GM21390 (cell line): ENCODE measurements at regions not wholly inside any gene's neighbourhood (a gene's known extent, or its start where the extent isn't known, plus 50 kb on each side); places are given as distances from the start of the nearest gene placed in this dataset.

Experiments used
- ATAC-seq: cut with Tn5 transposase; IDR thresholded peaks from one replicate; pipeline ENCODE4 v1.9.1; 2021; ENCODE audit not compliant: unreplicated experiment

DNA sequence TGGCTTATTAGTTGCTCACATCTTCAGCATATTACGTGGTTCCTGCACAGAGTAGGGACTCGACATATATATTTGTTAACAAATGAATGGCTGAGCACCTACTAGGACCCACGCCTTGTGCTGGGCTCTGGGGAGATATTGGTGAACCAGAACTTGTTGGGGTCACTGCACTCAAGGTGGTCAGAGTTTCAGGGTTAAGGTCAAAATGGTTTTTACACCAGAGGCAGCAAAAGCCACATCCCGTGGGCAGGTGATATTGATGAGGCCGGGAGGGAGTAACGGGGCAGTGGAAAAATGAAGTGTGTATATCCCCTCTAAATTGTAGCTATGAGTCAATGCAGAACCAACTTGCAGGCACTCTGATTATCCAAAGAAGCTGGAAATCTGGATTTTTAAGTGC, 136.5 kb upstream of the KLF4 start:
- no peak for ATAC-seq

DNA sequence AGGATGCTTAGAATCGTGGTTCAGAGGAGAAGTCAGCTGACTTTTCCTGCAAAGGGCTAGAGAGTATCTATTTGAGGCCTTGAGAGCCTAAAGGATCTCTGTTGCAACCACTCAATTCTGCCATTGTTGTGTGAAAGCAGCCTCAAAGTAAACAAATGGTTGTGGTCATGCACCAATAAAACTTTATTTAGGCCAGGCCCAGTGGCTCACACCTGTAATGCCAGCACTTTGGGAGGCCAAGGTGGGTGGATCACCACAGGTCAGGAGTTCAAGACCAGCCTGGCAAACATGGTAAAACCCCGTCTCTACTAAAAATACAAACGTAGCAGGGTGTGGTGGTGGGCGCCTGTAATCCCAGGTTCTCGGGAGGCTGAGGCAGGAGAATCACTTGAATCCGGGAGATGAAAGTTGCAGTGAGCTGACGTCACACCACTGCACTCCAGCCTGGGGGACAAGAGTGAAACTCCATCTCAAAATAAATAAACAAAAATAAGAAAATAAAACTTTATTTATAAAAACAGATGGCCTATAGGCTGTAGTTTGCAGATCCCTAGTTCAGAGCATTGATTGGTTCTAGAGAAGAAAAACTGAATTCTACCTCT, 135.9 kb upstream of the KLF4 start:
- no peak for ATAC-seq

DNA sequence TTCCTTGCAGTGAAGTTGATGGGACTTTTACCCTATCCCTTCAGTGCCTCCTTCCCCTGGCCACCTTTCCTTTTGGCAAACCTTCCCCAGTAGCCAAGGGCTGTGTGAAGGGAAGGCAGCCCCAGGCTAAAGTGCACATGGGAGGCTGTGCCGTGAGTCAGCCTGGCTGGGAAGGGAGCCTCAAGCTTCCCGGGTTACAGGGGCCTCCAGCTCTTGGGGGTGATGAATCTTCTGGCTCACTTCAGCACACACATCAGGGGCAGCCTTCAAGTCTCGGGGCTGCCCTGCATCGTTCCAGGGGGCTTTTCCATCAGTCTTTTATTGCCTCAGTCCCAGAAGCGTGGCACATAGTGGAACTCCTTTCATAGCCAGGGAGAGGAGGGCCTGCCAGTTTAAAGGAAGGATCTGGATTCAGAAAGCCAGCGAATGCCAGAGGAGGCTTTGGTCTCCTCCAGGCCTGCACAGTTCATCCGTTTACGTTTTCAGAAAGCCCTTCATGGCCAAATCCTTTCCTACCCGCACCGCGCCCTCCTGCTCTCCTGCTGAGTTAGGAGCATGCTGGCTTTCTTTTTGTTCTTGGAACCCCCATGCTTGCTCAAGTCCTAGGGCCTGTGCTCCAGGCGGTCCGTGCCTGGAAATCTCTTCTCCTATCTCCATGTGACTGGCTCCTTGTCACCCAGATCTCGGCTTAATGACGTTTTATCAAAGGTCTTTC, 134.8 kb upstream of the KLF4 start:
- no peak for ATAC-seq

DNA sequence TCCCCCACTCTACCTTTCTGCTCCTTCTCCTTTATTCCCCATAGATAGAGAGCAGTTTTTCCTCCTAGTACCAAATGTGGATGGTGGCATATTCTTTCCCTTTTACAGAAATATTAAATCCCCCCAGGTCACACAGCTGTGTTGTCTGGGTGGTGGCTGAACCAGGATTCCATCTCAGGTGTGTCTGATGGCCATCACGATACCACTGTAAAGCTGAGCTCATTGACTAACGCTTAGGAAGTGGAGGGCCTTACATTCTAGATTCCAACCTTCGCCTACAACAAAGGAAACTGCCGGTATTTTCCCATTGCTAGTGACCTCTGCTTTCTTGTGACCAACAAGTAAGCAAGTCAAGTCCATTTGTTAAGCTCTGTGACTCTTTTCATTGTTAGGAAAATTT, 131.9 kb upstream of the KLF4 start:
- ATAC-seq: no peak

DNA sequence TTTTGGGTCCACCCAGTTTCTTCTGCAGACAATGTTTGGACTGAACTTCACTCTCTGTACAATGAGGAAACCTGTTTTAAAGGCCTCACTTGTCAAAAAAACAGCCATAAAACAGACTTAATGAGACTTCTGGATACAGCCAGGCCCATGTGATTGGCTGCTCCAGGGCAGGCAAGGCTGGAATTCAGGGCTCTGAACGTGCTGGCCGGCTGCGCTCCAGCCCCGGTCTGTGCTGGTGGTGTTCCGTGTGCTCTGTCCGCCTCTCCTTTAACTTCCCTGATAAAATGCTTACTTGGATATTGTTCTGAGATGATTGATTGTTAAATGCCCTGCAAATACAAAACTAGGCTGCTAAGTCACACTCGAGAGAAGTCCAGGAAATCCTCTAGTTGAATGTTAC, 131.2 kb upstream of the KLF4 start:
- no peak for ATAC-seq

DNA sequence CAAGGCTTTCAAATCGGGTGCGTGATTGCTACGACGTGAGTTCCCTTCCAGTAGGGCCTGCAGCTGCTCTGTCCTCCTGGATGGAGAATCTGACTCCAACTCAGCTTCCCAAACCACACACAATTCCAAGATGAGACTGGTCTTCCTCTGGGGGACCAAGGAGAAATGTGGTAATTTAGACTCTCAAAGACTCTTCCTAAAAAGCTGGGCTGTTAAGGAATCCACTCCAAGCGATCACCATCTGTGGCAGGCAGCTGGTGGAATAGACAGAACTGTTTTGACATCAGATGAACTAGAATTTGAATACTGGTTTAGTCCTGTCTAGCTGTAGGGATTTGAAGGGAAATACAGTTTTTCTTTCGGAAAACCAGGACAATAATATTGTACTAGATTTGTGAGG, 130.7 kb upstream of the KLF4 start:
- ATAC-seq: no peak

DNA sequence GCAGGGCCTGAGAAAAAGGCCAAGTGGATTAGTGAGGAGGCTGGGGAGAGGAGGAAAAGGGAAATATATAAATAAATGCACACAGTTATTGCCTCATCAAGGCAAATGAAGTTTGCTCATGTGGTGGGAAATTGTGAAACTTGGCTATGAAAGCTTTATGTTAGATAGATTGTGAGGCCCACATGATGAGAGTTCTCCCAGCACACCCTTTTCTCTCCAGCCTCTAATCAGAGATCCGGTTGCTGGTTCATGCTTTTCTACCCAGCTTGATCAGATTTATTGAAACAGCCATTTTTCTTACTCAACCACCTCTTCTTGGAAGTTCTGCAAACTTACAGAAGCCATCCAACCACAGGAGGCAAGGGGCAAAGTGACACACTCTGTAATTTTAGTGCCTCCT, 125.8 kb upstream of the KLF4 start:
- no peak for ATAC-seq

DNA sequence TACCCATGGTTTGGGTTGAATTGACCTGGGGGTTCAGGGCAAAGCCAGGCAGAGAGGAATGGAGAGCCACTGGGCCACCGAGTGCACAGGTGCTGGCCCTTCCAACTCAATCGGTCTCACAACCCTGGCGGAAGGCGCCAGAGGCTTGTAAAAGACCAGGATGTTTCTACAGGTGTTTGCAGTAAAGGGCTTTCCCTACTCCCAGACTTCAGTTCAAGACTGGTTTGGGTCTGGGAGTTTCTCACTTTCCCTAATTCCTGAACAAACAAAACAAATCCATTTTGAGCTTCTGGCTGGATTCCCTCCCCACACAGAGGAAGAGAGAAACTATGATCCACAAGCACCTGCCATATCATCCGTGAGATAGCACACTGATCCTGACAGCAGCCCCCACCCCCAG, 125.2 kb upstream of the KLF4 start:
- ATAC-seq: no peak

DNA sequence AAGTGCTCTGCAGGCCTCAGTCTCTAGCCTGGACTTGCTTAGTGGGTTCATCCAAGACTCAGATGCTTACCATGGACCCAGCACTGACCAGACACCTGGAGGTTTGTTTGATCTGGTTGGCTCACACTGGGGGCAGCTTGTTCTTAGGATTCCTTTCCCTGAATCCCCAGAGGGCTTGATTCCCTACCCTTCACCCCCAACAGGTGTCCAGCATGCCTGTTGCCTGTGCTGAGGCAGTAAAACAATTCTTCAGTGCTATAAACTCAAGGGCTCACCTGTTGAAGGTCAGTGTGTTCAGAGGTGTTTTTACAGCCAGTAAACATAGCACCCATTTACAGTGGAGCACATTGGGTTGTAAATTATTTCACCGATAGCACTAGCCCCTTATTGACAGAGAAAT, 123.8 kb upstream of the KLF4 start:
- ATAC-seq: no peak

DNA sequence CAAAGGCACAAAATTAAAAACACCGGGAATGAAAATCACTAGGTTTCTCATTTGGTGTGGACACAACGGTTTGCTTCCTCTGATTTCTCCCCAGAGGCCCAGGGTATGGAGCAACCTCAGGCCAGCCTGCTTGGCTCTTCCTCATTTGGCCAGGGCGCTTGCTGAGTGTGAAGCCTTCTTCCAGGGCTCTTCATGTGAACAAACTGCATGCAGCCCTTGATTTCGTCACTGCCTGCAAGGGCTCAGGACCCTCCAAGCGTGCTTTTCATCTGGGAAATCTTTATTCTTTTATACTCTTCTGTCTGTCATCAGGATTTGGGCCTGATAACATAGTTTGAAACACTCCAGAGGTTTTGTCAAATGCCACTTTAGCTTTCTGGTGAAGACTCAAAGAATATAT, 122.6 kb upstream of the KLF4 start:
- no peak for ATAC-seq

DNA sequence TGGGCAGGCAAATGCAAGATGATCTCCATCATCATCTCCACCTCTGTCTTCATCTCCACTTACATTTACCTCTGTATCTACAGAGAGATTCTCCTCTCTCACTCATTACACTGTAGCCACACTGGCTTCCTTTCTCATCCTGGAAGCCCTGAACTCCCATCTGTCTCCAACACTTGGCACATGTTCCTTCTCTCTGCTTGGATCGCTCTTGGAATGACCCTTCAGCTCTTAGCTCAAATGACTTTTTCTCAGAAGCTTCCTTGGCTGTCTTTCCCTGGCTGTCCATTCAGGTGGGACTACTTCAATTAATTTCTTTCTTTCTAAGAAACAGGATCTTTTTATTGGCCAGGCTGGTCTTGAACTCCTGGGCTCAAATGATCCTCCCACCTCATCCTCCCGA, 120.0 kb upstream of the KLF4 start:
- ATAC-seq: no peak

DNA sequence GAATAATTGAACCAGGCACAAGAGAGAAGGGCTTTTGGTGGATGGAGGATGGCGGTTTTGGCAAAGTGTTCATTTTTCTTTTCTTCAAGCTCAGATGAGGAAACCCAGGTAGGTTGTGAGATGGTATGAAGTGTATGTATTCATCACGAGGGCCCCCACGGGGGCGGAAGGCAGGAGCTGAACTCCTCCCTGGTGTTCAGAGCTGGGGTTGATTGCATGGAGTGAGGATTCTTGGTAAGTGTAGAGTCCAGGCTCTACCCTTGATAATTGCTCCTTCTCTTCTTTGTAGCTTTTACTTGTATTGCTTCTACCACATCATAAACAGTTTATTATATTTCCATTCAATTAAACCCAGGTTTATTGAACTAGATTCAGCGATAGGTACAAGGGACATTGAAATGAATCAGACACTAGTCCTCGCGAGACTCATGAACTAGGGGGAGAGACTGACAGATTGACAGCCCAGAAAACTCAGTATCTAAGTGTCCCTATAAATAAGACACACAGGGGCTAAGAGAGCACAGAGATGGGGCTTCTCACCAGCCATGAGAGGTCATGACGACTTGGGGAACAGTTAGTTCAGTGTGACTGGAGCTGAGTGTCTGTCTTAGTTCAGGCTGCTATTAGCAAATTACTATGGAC, 116.7 kb upstream of the KLF4 start:
- no peak for ATAC-seq

DNA sequence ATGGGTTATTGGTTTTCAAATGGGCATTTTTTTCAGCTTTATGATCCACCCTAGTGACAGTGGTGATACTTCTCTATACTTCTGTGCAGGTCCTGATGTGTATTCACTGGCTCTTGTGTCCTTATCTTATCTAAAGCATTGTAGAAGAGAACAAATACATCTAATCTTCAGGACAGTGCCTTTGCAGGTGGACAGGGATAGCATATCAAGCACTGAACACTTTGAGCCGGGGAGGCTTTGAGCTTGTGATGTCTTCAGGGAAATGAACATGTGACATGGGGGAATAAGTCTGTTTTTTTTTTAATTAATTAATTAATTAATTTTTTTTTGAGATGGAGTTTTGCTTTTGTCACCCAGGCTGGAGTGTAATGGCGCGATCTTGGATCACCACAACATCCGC, 115.5 kb upstream of the KLF4 start:
- ATAC-seq: no peak

DNA sequence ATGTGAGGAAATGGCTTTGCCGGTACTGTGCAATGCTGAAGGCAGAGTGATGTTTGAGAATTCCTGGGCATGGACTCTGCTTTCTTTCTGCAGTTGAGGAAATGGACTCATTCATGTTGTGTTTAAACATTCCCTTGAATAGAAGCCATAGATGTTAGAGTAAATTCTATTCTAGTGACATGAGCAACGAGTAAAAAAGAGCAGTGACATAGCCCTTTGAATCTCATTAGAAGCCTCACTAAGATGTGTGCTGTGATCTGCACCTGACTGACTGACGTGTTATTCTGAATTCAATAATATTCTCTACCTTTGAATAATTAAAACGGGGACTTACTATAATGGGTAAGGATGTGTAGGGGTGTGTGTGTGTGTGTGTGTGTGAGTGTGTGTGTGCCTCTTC, 113.7 kb upstream of the KLF4 start:
- ATAC-seq: no peak

DNA sequence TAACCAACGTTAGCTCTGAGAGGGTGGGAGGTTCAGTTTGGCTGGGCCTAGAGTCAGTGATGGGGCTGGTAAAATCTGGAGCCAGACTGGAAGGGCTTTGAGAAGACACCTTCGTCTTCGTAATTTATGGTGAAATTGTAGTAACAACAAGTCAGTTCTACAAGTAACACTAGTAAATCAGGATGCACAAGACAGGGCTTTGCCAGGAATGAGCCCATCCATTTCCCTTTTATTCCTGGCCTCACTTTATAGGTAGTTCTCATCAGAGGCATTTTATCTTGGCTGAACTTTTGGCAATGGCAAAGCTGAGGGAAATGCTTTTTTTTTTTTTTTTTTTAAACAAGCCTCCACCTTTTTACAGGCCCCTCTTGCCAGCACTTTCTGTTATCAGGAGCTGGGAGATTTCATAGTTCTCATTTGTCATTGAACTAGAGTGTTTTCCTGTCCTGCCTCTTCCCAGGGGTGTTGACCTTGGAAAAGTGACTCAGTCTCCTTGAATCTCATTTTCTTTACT, 110.5 kb upstream of the KLF4 start:
- ATAC-seq: no peak

DNA sequence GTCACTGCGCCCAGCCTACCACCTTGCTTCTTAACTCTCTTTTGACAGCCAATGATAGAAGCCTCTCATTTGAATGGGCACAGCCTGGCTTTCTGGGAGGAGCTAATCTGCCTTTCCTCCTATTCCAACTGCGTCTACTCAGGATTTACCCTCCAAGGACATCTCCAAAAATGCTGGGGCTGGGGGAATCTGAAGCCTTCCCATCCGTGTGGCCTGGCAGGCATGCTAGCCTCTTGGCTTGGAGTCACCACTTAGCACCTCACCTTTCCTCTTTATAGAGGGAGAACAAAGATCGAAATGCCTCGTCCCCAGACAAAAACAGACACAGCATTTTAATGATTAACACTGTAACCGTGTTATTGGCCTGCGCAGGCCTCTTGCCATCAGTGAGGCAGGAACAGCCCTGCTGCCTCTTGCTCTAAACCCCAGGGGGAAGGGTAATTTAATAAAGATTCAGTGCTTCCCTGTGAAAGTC, 108.2 kb upstream of the KLF4 start:
- no peak for ATAC-seq

DNA sequence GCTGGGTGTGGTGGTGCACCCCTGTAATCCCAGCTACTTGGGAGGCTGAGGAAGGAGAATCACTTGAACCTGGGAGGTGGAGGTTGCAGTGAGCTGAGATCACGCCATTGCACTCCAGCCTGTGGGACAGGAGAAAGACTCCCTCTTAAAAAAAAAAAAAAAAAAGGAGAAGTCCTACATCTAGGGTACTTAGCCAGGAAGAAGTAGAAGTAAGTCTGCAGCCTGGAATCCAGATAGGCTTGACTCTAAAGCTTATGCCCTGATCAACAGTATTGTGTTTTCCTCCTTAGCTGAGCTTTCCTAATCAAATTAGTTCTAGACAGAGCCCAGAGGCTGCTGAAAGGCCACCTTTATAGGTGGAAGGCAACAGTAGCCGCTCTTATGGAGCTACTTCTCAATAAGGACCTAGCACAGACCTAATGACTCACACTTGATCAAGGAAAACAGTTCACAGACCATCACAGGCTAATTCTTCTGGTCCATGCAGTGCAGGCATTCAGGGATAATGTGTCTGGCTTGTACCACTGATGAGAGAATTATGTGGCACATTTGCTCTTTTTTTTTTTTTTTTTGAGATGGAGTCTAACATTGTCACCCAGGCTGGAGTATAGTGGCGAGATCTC, 105.5 kb upstream of the KLF4 start:
- no peak for ATAC-seq

DNA sequence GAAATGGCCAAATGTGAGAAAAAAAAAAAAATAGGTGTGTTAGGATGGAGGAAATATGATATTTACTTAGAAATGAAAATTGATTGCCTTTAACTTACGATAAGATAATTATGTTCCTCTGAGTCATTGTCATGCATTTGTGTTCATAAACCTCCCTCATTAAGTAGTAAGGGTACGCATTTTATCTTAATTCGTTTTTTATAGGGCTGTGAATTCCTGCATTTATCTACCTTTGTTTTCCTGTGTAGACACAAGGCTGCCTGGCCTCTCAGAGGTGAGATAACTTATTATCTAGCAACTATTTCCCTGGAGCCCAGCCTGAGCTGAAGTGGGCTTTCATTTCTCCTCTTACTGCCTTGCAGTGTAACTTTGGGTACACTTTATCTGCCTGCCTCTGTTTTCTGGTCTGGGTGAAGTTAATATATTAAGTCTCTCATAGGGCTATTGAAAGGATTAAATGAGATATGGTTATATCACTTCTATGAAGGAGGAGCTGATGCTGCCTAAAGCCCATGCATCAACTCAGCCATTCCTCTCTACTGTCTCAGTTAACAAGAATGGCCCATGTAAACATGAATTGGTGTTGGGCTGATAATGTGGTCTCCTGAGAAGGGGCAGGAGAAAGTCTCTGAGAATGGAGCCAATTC, 103.8 kb upstream of the KLF4 start:
- ATAC-seq: no peak

DNA sequence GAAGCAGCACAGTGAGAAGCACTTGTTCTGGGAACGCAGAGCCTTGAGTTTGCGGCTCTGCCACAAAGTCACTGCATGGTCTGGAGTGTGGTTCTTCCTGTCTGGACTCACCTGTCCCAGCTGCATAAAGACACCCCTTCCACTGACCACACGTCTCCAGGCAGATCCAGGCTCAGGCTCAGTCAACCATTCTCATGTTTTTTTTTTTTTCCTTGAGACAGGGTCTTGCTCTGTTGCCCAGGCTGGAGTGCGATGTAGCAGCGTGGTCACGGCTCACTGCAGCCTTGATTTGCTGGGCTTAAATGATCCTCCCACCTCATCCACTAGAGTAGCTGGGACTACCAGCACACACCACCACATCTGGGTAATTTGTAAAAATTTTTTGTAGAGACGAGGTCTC, 102.9 kb upstream of the KLF4 start:
- ATAC-seq: no peak

DNA sequence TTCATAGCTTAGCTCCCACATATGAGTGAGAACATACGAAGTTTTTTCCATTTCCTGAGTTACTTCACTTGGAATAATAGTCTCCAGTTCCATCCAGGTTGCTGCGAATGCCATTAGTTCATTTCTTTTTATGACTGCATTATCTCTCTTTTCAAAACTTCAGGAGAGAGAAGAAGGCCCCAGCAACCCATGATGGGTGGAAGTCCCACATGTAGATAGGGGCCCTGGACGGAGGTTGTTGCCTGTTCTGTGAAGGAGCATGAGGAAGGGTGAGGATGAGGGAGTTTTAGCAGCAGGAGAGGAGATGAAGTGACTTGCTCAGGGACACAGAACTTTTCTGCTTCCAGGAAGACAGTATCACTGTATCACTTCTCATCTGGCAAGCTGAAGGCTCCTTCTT, 102.2 kb upstream of the KLF4 start:
- no peak for ATAC-seq

DNA sequence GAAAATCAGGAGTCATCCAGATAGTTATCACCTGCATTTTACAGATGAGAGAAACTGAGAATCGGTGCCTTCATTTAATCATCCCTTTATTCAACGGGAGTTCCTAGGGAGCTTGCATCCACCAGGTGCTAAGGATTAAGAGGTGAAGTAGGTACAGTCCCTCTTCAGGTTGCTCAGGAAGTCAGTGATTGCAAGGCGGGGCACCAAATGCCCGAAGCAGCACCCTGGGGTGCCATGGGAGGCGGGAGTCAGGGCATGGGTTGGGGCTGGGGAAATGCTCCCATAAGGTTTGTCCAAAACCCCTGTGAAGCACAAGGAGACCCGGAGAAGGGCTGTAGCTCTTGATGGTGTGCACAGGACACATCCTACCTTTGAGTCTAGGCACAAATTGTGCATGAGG, 98.8 kb upstream of the KLF4 start:
- ATAC-seq: no peak
